Middle frontal gyrus (tissue), 1 donor: ENCODE measurements at regions not wholly inside any gene's neighbourhood (a gene's known extent, or its start where the extent isn't known, plus 50 kb on each side); places are given as distances from the start of the nearest gene placed in this dataset.

Source experiments
- DNase-seq: peaks from one replicate; pipeline ENCODE4 v3.0.0-alpha.2; 2015; ENCODE audit warnings: low spot score; ENCODE audit errors: extremely low spot score

GRCh38 chr6:166775923-166776220, 148.8 kb upstream of the RPS6KA2 start:
- DNase-seq, result no peak

GRCh38 chr6:166775180-166775922, 148.3 kb upstream of the RPS6KA2 start:
- DNase-seq, result peak; percentile 78

- no peak for DNase-seq
These were observed 147.7 kb upstream of the RPS6KA2 start for GRCh38 chr6:166774770-166775169.

- no peak for DNase-seq
These were observed 147.2 kb upstream of the RPS6KA2 start for GRCh38 chr6:166774292-166774691.

- DNase-seq, result no peak
These were observed 145.5 kb upstream of the RPS6KA2 start for GRCh38 chr6:166772518-166772917.

GRCh38 chr6:166771701-166772100, 144.7 kb upstream of the RPS6KA2 start:
- no peak for DNase-seq

- DNase-seq, result no peak
These were observed 143.4 kb upstream of the RPS6KA2 start for GRCh38 chr6:166770216-166771116.

GRCh38 chr6:166769648-166770047, 142.6 kb upstream of the RPS6KA2 start:
- no peak for DNase-seq

- no peak for DNase-seq
These were observed 141.7 kb upstream of the RPS6KA2 start for GRCh38 chr6:166768761-166769160.

GRCh38 chr6:166767230-166767629, 140.2 kb upstream of the RPS6KA2 start:
- DNase-seq, result no peak

GRCh38 chr6:166766769-166767168, 139.7 kb upstream of the RPS6KA2 start:
- DNase-seq, result no peak

- DNase-seq, result no peak
These were observed 138.1 kb upstream of the RPS6KA2 start for GRCh38 chr6:166765234-166765541.

- no peak for DNase-seq
These were observed 137.6 kb upstream of the RPS6KA2 start for GRCh38 chr6:166764473-166765233.

- DNase-seq, result no peak
These were observed 136.8 kb upstream of the RPS6KA2 start for GRCh38 chr6:166763606-166764472.

- DNase-seq, result no peak
These were observed 134.8 kb upstream of the RPS6KA2 start for GRCh38 chr6:166761801-166762200.

GRCh38 chr6:166760288-166760687, 133.2 kb upstream of the RPS6KA2 start:
- DNase-seq, result no peak

- no peak for DNase-seq
These were observed 131.2 kb upstream of the RPS6KA2 start for GRCh38 chr6:166758136-166758704.

GRCh38 chr6:166757232-166758135, 130.4 kb upstream of the RPS6KA2 start:
- DNase-seq, result no peak

GRCh38 chr6:166754218-166755030, 127.4 kb upstream of the RPS6KA2 start:
- DNase-seq, result no peak
